Endothelial cell of umbilical vein (primary cell): ENCODE measurements at regions not wholly inside any gene's neighbourhood (a gene's known extent, or its start where the extent isn't known, plus 50 kb on each side); places are given as distances from the start of the nearest gene placed in this dataset.

ENCODE experiments used
- BruUV-seq: library from RNA; stranded (reverse); fragments of 400-500 nt; replicated peaks from 2 replicates; lab custom pipeline; 2021; lab: Mats Ljungman, UMichigan
- CTCF ChIA-PET: fragments of 300-600, 350-600 bp; sonication (Branson Sonifier 250); formaldehyde crosslinking; loops from one replicate; lab custom pipeline; 2021; ENCODE audit warnings: antibody characterized with exemption, inconsistent platforms; lab: Charles Lee
- POLR2A ChIA-PET: fragments of 300-600, 350-600 bp; sonication (Branson Sonifier 250); formaldehyde crosslinking; loops from one replicate; lab custom pipeline; 2021; ENCODE audit warnings: antibody characterized with exemption, inconsistent platforms; lab: Charles Lee
- DNase-seq: peaks from one replicate; pipeline ENCODE4 v3.0.0-alpha.2; 2011; ENCODE audit warnings: low read depth, low spot score
- FAIRE-seq: peaks from 2 replicates; lab custom pipeline; 2011; peaks lifted over from hg19 to GRCh38; lab: Jason Lieb, UNC
- H2AFZ ChIP-seq: 2 replicates; pipeline ENCODE4 v1.6.0; 2012; ENCODE audit warnings: low read depth, low read length, control low read depth, inconsistent platforms
- H3K27ac ChIP-seq: 2 replicates; pipeline ENCODE4 v1.5.1; 2011; ENCODE audit warnings: low read depth, mild to moderate bottlenecking, control low read depth, low read length, moderate library complexity; ENCODE audit not compliant: insufficient read depth
- H3K27me3 ChIP-seq, 2 experiments: 2 replicates each; pipeline versions ENCODE4 v1.6.0 to v1.6.1; 2011; ENCODE audit warnings: low read length in 2 of 2, mixed read lengths in 1 of 2; ENCODE audit not compliant: control insufficient read depth in 2 of 2, insufficient read depth in 2 of 2
- H3K36me3 ChIP-seq, 2 experiments: 2 replicates in 1 of 2; 3 replicates in 1 of 2; pipeline ENCODE4 v1.5.1; 2011; ENCODE audit warnings: low read length in 2 of 2, mild to moderate bottlenecking in 1 of 2, moderate library complexity in 1 of 2; ENCODE audit not compliant: control insufficient read depth in 2 of 2, insufficient read depth in 2 of 2; ENCODE audit errors: extremely low read depth in 1 of 2
- H3K4me1 ChIP-seq: 3 replicates; pipeline ENCODE4 v1.5.1; 2011; ENCODE audit warnings: mild to moderate bottlenecking, low read length; ENCODE audit not compliant: control insufficient read depth, insufficient read depth; ENCODE audit errors: extremely low read depth
- H3K4me2 ChIP-seq: 2 replicates; pipeline ENCODE4 v1.6.1; 2011; ENCODE audit warnings: low read length, control low read depth, mixed read lengths; ENCODE audit not compliant: insufficient read depth
- H3K4me3 ChIP-seq, 3 experiments: fragments of 200-600 bp in 1 of 3; sonication (generic), shearing (Covaris generic) in 1 of 3; replicated peaks in 1 of 3; 2 replicates each; pipeline ENCODE4 v1.5.1; 2011 to 2016; ENCODE audit warnings: control low read depth in 3 of 3, low read length in 3 of 3, mild to moderate bottlenecking in 2 of 3, inconsistent platforms in 1 of 3, low read depth in 1 of 3, moderate library complexity in 1 of 3; ENCODE audit not compliant: insufficient read depth in 1 of 3
- H3K79me2 ChIP-seq: 2 replicates; pipeline ENCODE4 v1.6.0; 2012; ENCODE audit warnings: low read length, inconsistent platforms; ENCODE audit not compliant: control insufficient read depth, insufficient read depth
- H3K9ac ChIP-seq: replicated peaks from 2 replicates; pipeline ENCODE3; 2011; ENCODE audit warnings: low read length, control low read depth; ENCODE audit not compliant: insufficient read depth; ENCODE audit errors: extremely low read depth
- H3K9me1 ChIP-seq: replicated peaks from 3 replicates; pipeline ENCODE4 v1.6.0; 2011; ENCODE audit warnings: mild to moderate bottlenecking, low read length; ENCODE audit not compliant: control insufficient read depth, insufficient read depth; ENCODE audit errors: extremely low read depth
- H3K9me3 ChIP-seq: replicated peaks from 2 replicates; pipeline ENCODE4 v1.5.1; 2012; ENCODE audit warnings: low read length, inconsistent platforms; ENCODE audit not compliant: control insufficient read depth, insufficient read depth
- H4K20me1 ChIP-seq: replicated peaks from 2 replicates; pipeline ENCODE3; 2011; ENCODE audit warnings: mild to moderate bottlenecking, low read length; ENCODE audit not compliant: control insufficient read depth, insufficient read depth; ENCODE audit errors: extremely low read depth
- CTCF ChIP-seq, 2 donors: IDR thresholded peaks; 1 replicate in 1 of 2; 2 replicates in 1 of 2; pipeline ENCODE4 v1.5.1; 2011; ENCODE audit warnings: low read length in 2 of 2, mild to moderate bottlenecking in 2 of 2, moderate library complexity in 2 of 2, control low read depth in 1 of 2, inconsistent platforms in 1 of 2, low read depth in 1 of 2; ENCODE audit not compliant: insufficient read depth in 1 of 2; ENCODE audit errors: extremely low read depth in 1 of 2
- EZH2 ChIP-seq: IDR thresholded peaks from 2 replicates; pipeline ENCODE4 v1.6.1; 2012; ENCODE audit warnings: borderline replicate concordance, low read depth, mild to moderate bottlenecking, moderate library complexity, low read length, inconsistent platforms; ENCODE audit not compliant: severe bottlenecking
- FOS ChIP-seq: IDR thresholded peaks from 2 replicates; pipeline ENCODE4 v1.6.1; 2011; ENCODE audit warnings: mild to moderate bottlenecking, low read length, moderate library complexity, borderline replicate concordance; ENCODE audit not compliant: insufficient read depth
- GATA2 ChIP-seq: IDR thresholded peaks from 2 replicates; pipeline ENCODE4 v1.7.0; 2011; ENCODE audit warnings: low read depth, mild to moderate bottlenecking, moderate library complexity, mixed read lengths, low read length; ENCODE audit not compliant: insufficient read length, insufficient read depth
- JUN ChIP-seq: IDR thresholded peaks from 2 replicates; pipeline ENCODE4 v1.6.1; 2011; ENCODE audit warnings: borderline replicate concordance, low read depth; ENCODE audit not compliant: insufficient read length, insufficient read depth
- MYC ChIP-seq: IDR thresholded peaks from one replicate; pipeline ENCODE4 v1.6.1; 2011; ENCODE audit warnings: mild to moderate bottlenecking, low read depth, low read length
- POLR2A ChIP-seq: IDR thresholded peaks from 2 replicates; pipeline ENCODE4 v1.6.1; 2012; ENCODE audit warnings: low read depth, mild to moderate bottlenecking, control low read depth, low read length
- POLR2AphosphoS5 ChIP-seq: IDR thresholded peaks from 2 replicates; pipeline ENCODE4 v1.6.1; 2012; ENCODE audit warnings: low read depth, mild to moderate bottlenecking, control low read depth, low read length, moderate library complexity; ENCODE audit not compliant: insufficient read depth
- dilution Hi-C: fragments of 300-500 bp; cut with MboI; formaldehyde crosslinking; loops from one replicate; pipeline ENCODE4 v1.15.0; 2019; ENCODE audit warnings: low sequenced_read_pairs; ENCODE audit not compliant: extremely low pct_ligation_motif_present
- intact Hi-C: fragments of 100-400 bp; cut with micrococcal nuclease; formaldehyde crosslinking; loops from one replicate; pipeline ENCODE4 v1.10.0; 2022
- TF ChIP-seq, protein P1 (sequence below): IDR thresholded peaks from 2 replicates; pipeline ENCODE4 v1.6.1; 2011; ENCODE audit not compliant: insufficient read depth, insufficient read length

DNA sequence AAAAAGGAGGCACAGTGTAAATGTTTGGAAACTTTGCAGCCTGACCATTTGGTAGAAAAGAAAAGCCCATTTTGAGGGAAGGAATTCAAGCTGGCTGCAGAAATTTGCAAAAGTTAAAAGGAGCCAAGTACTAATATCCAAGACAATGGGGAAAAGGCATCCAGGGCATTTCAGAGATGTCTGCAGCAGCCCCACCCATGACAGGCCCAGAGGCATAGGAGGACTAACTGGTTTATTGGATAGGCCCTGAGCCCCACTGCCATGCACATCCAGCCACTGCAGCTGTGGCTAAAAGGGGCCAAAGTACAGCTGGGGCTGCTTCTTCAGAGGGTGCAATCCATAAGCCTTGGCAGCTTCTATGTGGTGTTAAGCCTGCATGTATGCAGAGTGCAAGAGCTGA, 104.9 kb downstream of the HS3ST1 start:
- H3K9me1 ChIP-seq: no peaks in the 10 kb centered on the region
- TF ChIP-seq, protein P1, sequence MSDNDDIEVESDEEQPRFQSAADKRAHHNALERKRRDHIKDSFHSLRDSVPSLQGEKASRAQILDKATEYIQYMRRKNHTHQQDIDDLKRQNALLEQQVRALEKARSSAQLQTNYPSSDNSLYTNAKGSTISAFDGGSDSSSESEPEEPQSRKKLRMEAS: no peak
- no peak for TF ChIP-seq POLR2A
- TF ChIP-seq CTCF (IDR thresholded peaks at IDR 0.05; ENCODE audit: extremely low read depth in 1 of 2, insufficient read depth in 1 of 2, low read depth in 1 of 2, low read length in 2 of 2): no peak
- no peak for TF ChIP-seq MYC
- TF ChIP-seq POLR2AphosphoS5: no peak
- no peak for TF ChIP-seq FOS
- no peak for TF ChIP-seq GATA2
- no peak for TF ChIP-seq EZH2
- TF ChIP-seq JUN: no peak
- no peaks in the 10 kb centered on the region for H3K27me3 ChIP-seq
- no peaks in the 10 kb centered on the region for H3K36me3 ChIP-seq
- ChIA-PET CTCF (no interaction called here), POLR2A (no interaction called here)
- H3K4me1 ChIP-seq: no peaks in the 10 kb centered on the region
- no peak overlapping the region for H2AFZ ChIP-seq
- no peaks in the 10 kb centered on the region for H3K79me2 ChIP-seq
- H3K4me2 ChIP-seq: no peak overlapping the region
- dilution Hi-C loops: no loop called here
- no peaks in the 10 kb centered on the region for H3K9me3 ChIP-seq
- DNase-seq (no peak), FAIRE-seq (no peak)
- H3K9ac ChIP-seq: no peak overlapping the region
- no peak overlapping the region for H3K4me3 ChIP-seq
- intact Hi-C loops: no loop called here
- no peak overlapping the region for H3K27ac ChIP-seq
- no TSS peak for BruUV-seq
- H4K20me1 ChIP-seq: no peaks in the 10 kb centered on the region
